Suppressor macrophage (primary cell): ENCODE measurements at regions not wholly inside any gene's neighbourhood (a gene's known extent, or its start where the extent isn't known, plus 50 kb on each side); places are given as distances from the start of the nearest gene placed in this dataset.
"Not testable (repeated sequence)": the region's sequence is repeated elsewhere in the genome, so short reads cannot be mapped to it uniquely, and the experiment has no call there.

Experiments used
- DNase-seq, 4 experiments: peaks; one replicate each; pipeline ENCODE4 v3.0.0-alpha.2; 2020 to 2022

GRCh38 chr13:61136093-61136492 lies 279.6 kb downstream of the PCDH20 start:
- no peak for DNase-seq

- no peak for DNase-seq
These were observed 280.1 kb downstream of the PCDH20 start for GRCh38 chr13:61135583-61135982.

GRCh38 chr13:61128850-61129645 lies 286.6 kb downstream of the PCDH20 start:
- DNase-seq, result no peak

DNA sequence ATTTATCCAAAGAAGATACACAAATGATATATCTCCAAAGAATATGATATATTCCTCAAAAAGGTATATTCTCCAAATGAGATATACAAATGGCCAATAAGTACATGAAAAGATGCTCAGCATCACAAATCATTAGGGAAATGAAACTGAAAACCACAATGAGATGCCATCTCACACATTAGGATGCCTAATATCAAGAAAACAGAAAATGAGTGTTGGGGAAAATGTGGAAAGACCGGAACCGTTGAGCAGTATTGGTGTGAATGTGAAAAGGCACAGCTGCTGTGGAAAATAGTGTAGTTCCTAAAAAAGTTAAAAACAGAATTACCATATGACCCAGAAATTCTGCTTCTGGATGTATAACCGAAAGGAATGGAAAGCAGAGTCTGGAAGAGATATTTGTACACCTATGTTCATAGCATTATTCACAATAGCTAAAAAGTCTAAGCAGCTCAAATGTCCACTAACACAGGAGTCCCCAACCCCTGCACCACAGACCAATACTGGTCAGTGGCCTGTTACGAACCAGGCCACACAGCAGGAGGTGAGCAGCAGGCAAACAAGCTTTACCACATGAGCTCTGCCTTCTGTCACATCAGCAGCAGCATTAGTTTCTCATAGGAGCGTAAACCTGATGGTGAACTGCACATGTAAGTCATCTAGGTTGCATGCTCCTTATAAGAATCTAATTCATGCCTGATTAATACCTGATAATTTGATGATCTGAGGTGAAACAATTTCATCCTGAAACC lies 291.9 kb downstream of the PCDH20 start:
- no peak for DNase-seq

- DNase-seq, result no peak
These were observed 302.4 kb downstream of the PCDH20 start for GRCh38 chr13:61113140-61113658.

DNA sequence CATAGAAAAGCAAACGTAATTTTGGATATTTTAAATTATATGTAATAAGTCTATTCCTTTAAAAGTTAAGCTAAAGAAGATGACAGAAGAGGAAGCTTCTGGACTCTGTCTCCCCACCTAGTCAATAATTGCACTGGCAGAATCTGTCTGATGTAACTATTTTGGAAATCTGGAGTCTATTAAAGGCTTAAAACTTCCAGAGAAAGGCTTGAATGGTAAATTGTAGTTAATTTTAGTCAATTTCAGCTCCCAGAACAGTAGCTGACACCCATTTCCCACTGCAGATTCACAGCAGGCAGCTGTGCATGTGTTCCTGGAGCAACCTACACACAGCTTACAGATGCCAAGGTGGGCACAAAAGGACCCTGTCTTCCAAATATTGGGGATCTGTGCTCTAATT lies 304.1 kb downstream of the PCDH20 start:
- DNase-seq, result no peak

- no peak for DNase-seq
These were observed 304.9 kb downstream of the PCDH20 start for GRCh38 chr13:61110732-61111131.

- no peak for DNase-seq
These were observed 305.9 kb downstream of the PCDH20 start for GRCh38 chr13:61109741-61110140.

GRCh38 chr13:61107989-61108388 lies 307.7 kb downstream of the PCDH20 start:
- DNase-seq, result no peak

GRCh38 chr13:61095885-61096284 lies 319.8 kb downstream of the PCDH20 start:
- no peak for DNase-seq

GRCh38 chr13:61094865-61095264 lies 320.8 kb downstream of the PCDH20 start:
- DNase-seq, result no peak

DNA sequence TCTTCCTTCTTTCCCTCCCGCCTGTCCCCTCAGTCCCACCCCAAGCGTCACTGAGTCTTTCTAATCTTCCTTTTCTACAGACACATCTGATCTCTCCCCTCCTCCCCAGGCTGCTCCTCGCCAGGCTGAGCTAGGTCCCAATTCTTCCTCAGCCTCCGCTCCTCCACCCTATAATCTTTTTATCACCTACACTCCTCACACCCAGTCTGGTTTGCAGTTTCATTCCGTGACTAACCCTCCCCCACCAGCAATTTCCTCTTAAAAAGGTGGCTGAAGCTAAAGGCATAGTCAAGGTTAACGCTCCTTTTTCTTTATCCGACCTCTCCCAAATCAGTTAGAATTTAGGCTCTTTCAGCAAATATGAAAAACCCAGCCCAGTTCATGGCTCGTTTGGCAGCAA lies 325.8 kb downstream of the PCDH20 start:
- not testable (repeated sequence) for DNase-seq

DNA sequence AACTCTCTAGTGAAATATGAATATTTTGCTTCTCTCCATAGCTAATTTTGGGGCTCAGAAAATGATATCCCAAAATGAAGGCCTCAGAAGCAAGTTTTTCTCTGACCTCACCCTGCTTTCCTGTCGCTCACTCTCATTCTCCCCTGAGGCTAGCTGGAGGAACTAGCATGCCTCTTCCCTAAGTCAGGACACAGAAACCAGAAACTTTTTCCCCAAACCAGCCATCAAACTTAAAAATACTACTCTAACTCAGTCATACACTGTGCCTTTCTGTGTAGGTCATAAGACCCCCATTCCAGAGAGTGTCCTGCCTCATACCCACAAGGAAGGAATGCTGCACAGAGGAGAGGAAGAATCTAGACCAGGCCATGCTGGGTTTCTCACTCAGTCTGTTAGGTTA lies 329.6 kb downstream of the PCDH20 start:
- no peak for DNase-seq

DNA sequence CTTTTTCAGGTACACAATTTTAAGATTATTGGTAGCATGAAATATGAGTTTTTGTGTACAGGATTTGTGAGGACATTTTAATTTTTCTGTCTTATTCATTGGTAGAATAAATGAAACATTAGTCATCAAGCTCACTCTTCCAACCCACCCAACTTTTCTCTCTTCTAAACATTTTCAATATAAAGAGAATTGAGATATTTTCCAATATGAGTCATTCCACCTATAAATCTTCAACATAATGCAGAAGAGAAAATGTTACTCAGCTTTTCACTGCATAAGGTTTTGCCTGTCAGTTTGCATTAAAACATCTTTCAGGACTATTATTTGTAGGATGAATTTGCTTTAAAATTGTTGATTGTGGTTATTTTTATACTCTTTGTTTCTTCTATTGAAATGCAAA lies 330.7 kb downstream of the PCDH20 start:
- no peak for DNase-seq

DNA sequence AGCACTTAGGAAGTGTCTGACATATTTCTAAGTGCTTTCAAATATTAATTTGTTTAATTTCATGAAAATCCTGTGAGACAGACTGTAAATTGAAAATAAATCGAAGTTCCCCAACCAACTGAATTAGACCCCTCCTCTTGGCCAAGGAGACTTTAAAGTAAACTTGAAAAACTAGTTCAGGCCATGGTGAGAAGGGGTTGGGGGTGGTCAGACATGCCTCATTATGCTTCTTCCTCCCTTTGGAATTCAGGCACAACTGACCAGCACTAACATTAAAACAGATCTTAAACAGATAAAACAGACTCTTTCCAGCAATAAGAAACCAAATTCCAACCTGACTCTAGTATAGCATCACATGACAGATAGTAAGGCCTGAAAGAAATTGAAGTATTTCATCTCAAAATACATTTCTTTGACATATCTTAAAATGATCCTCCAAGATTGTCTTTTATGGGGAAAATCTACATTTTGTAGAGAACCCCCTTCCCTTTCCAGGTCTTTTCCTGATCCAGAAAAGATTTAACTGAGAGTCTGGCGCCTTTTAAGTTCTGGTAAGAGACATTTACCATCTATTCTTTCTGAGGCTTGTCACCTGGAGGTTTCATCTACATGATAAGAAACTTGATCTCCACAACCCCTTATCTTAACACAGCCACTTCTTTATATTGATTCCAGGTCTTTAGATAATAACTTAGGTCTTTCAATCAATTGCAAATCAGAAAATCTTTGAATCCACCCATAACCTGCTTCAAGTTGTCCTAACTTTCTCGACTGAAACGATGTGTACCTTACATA lies 336.5 kb downstream of the PCDH20 start:
- DNase-seq, result no peak

GRCh38 chr13:61052175-61052574 lies 363.5 kb downstream of the PCDH20 start:
- DNase-seq, result peak in 1 of 4 experiments; percentile 0

- no peak for DNase-seq
These were observed 370.4 kb downstream of the PCDH20 start for GRCh38 chr13:61045251-61045650.

- no peak for DNase-seq
These were observed 375.5 kb downstream of the PCDH20 start for GRCh38 chr13:61040181-61040580.

GRCh38 chr13:61039302-61039701 lies 376.3 kb downstream of the PCDH20 start:
- DNase-seq, result no peak

GRCh38 chr13:61036715-61037114 lies 378.9 kb downstream of the PCDH20 start:
- no peak for DNase-seq

- no peak for DNase-seq
These were observed 385.2 kb downstream of the PCDH20 start for GRCh38 chr13:61030445-61030844.

DNA sequence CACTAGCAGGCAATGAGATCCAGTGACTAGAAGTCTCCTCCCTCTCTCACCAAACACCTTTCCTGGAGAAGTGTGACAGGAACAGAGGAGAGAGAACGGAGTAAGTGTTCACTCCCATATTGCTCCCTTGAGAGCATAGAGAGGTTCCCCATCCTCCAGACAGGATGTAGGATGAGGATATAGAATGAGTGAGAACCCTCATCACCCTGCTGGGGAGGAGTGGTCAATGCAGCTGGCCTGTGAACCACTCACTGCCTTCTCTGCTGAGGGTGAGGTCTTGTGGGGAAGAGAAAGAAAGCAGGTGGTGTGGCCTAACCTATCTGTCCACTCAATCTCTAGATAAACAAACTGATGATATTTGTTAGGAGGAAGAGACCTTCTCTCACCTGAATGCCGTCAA lies 386.6 kb downstream of the PCDH20 start:
- no peak for DNase-seq

GRCh38 chr13:61024046-61024445 lies 391.6 kb downstream of the PCDH20 start:
- no peak for DNase-seq
